ENCODE measurements at regions not wholly inside any gene's neighbourhood (a gene's known extent, or its start where the extent isn't known, plus 50 kb on each side); places are given as distances from the start of the nearest gene placed in this dataset.

GRCh38 chr2:128720080-128721022 is 401.7 kb upstream of the HS6ST1 start:
- no peak overlapping the region for H3K27ac ChIP-seq (ENCODE audit: low read depth, low read length)
- no peaks in the 10 kb centered on the region for H3K9me3 ChIP-seq (ENCODE audit: control insufficient read depth, insufficient read depth, low read depth, low read length)
- H3K9ac ChIP-seq (ENCODE audit: low read length), result no peak overlapping the region
- no peaks in the 10 kb centered on the region for H3K4me1 ChIP-seq (ENCODE audit: control insufficient read depth, insufficient read depth, low read length)
- no peak overlapping the region for H3K4me3 ChIP-seq (ENCODE audit: low read depth, low read length)
- H3K36me3 ChIP-seq (ENCODE audit: control insufficient read depth, insufficient read depth, low read length), result no peaks in the 10 kb centered on the region
- no peaks in the 10 kb centered on the region for H3K27me3 ChIP-seq (ENCODE audit: control insufficient read depth, insufficient read depth, low read length)

- Histone ChIP-seq H3K4me1 (ENCODE audit: control insufficient read depth, insufficient read depth, low read length) (no peaks in the 10 kb centered on the region), H3K9me3 (ENCODE audit: control insufficient read depth, insufficient read depth, low read depth, low read length) (no peaks in the 10 kb centered on the region), H3K36me3 (ENCODE audit: control insufficient read depth, insufficient read depth, low read length) (no peaks in the 10 kb centered on the region), H3K27ac (ENCODE audit: low read depth, low read length) (no peak overlapping the region), H3K9ac (ENCODE audit: low read length) (no peak overlapping the region), H3K4me3 (ENCODE audit: low read depth, low read length) (no peak overlapping the region), H3K27me3 (ENCODE audit: control insufficient read depth, insufficient read depth, low read length) (no peaks in the 10 kb centered on the region)
These were observed 402.4 kb upstream of the HS6ST1 start for GRCh38 chr2:128721096-128721495.

- Histone ChIP-seq H3K27ac (ENCODE audit: low read depth, low read length) (no peak overlapping the region), H3K4me1 (ENCODE audit: control insufficient read depth, insufficient read depth, low read length) (no peaks in the 10 kb centered on the region), H3K36me3 (ENCODE audit: control insufficient read depth, insufficient read depth, low read length) (no peaks in the 10 kb centered on the region), H3K9ac (ENCODE audit: low read length) (no peak overlapping the region), H3K27me3 (ENCODE audit: control insufficient read depth, insufficient read depth, low read length) (no peaks in the 10 kb centered on the region), H3K4me3 (ENCODE audit: low read depth, low read length) (no peak overlapping the region), H3K9me3 (ENCODE audit: control insufficient read depth, insufficient read depth, low read depth, low read length) (no peaks in the 10 kb centered on the region)
These were observed 403.8 kb upstream of the HS6ST1 start for GRCh38 chr2:128722489-128722888.

- no peak overlapping the region for H3K27ac ChIP-seq (ENCODE audit: low read depth, low read length)
- no peaks in the 10 kb centered on the region for H3K36me3 ChIP-seq (ENCODE audit: control insufficient read depth, insufficient read depth, low read length)
- no peak overlapping the region for H3K9ac ChIP-seq (ENCODE audit: low read length)
- no peaks in the 10 kb centered on the region for H3K4me1 ChIP-seq (ENCODE audit: control insufficient read depth, insufficient read depth, low read length)
- H3K4me3 ChIP-seq (ENCODE audit: low read depth, low read length), result no peak overlapping the region
- H3K27me3 ChIP-seq (ENCODE audit: control insufficient read depth, insufficient read depth, low read length), result no peaks in the 10 kb centered on the region
- H3K9me3 ChIP-seq (ENCODE audit: control insufficient read depth, insufficient read depth, low read depth, low read length), result peaks cover 3% of the 10 kb centered on the region; the same call in 1 of the 2 replicates
These were observed 405.9 kb upstream of the HS6ST1 start for GRCh38 chr2:128724547-128724946.

- Histone ChIP-seq H3K4me3 (ENCODE audit: low read depth, low read length) (no peak overlapping the region), H3K4me1 (ENCODE audit: control insufficient read depth, insufficient read depth, low read length) (no peaks in the 10 kb centered on the region), H3K9me3 (ENCODE audit: control insufficient read depth, insufficient read depth, low read depth, low read length) (peaks cover 3% of the 10 kb centered on the region; the same call in 1 of the 2 replicates), H3K36me3 (ENCODE audit: control insufficient read depth, insufficient read depth, low read length) (no peaks in the 10 kb centered on the region), H3K27me3 (ENCODE audit: control insufficient read depth, insufficient read depth, low read length) (no peaks in the 10 kb centered on the region), H3K27ac (ENCODE audit: low read depth, low read length) (no peak overlapping the region), H3K9ac (ENCODE audit: low read length) (no peak overlapping the region)
These were observed 406.3 kb upstream of the HS6ST1 start for GRCh38 chr2:128724972-128725371.

- Histone ChIP-seq H3K4me1 (ENCODE audit: control insufficient read depth, insufficient read depth, low read length) (no peaks in the 10 kb centered on the region), H3K9me3 (ENCODE audit: control insufficient read depth, insufficient read depth, low read depth, low read length) (peaks cover 3% of the 10 kb centered on the region; the same call in 1 of the 2 replicates), H3K27me3 (ENCODE audit: control insufficient read depth, insufficient read depth, low read length) (no peaks in the 10 kb centered on the region), H3K36me3 (ENCODE audit: control insufficient read depth, insufficient read depth, low read length) (no peaks in the 10 kb centered on the region), H3K4me3 (ENCODE audit: low read depth, low read length) (no peak overlapping the region), H3K27ac (ENCODE audit: low read depth, low read length) (no peak overlapping the region), H3K9ac (ENCODE audit: low read length) (no peak overlapping the region)
These were observed 407.6 kb upstream of the HS6ST1 start for GRCh38 chr2:128726236-128726635.

- Histone ChIP-seq H3K4me1 (ENCODE audit: control insufficient read depth, insufficient read depth, low read length) (no peaks in the 10 kb centered on the region), H3K27me3 (ENCODE audit: control insufficient read depth, insufficient read depth, low read length) (no peaks in the 10 kb centered on the region), H3K27ac (ENCODE audit: low read depth, low read length) (no peak overlapping the region), H3K9me3 (ENCODE audit: control insufficient read depth, insufficient read depth, low read depth, low read length) (peaks cover 3% of the 10 kb centered on the region; the same call in 1 of the 2 replicates), H3K36me3 (ENCODE audit: control insufficient read depth, insufficient read depth, low read length) (no peaks in the 10 kb centered on the region), H3K9ac (ENCODE audit: low read length) (no peak overlapping the region), H3K4me3 (ENCODE audit: low read depth, low read length) (no peak overlapping the region)
These were observed 408.2 kb upstream of the HS6ST1 start for GRCh38 chr2:128726911-128727310.

GRCh38 chr2:128727404-128727803 is 408.7 kb upstream of the HS6ST1 start:
- Histone ChIP-seq H3K4me3 (ENCODE audit: low read depth, low read length) (no peak overlapping the region), H3K36me3 (ENCODE audit: control insufficient read depth, insufficient read depth, low read length) (no peaks in the 10 kb centered on the region), H3K9ac (ENCODE audit: low read length) (no peak overlapping the region), H3K4me1 (ENCODE audit: control insufficient read depth, insufficient read depth, low read length) (no peaks in the 10 kb centered on the region), H3K27ac (ENCODE audit: low read depth, low read length) (no peak overlapping the region), H3K9me3 (ENCODE audit: control insufficient read depth, insufficient read depth, low read depth, low read length) (peaks cover 3% of the 10 kb centered on the region; the same call in 1 of the 2 replicates), H3K27me3 (ENCODE audit: control insufficient read depth, insufficient read depth, low read length) (no peaks in the 10 kb centered on the region)

- Histone ChIP-seq H3K9me3 (ENCODE audit: control insufficient read depth, insufficient read depth, low read depth, low read length) (peaks cover 3% of the 10 kb centered on the region; the same call in 1 of the 2 replicates), H3K4me1 (ENCODE audit: control insufficient read depth, insufficient read depth, low read length) (no peaks in the 10 kb centered on the region), H3K36me3 (ENCODE audit: control insufficient read depth, insufficient read depth, low read length) (no peaks in the 10 kb centered on the region), H3K27ac (ENCODE audit: low read depth, low read length) (no peak overlapping the region), H3K4me3 (ENCODE audit: low read depth, low read length) (no peak overlapping the region), H3K27me3 (ENCODE audit: control insufficient read depth, insufficient read depth, low read length) (no peaks in the 10 kb centered on the region), H3K9ac (ENCODE audit: low read length) (no peak overlapping the region)
These were observed 409.2 kb upstream of the HS6ST1 start for GRCh38 chr2:128727914-128728313.

- Histone ChIP-seq H3K9me3 (ENCODE audit: control insufficient read depth, insufficient read depth, low read depth, low read length) (peaks cover 3% of the 10 kb centered on the region; the same call in 1 of the 2 replicates), H3K4me3 (ENCODE audit: low read depth, low read length) (no peak overlapping the region), H3K9ac (ENCODE audit: low read length) (no peak overlapping the region), H3K4me1 (ENCODE audit: control insufficient read depth, insufficient read depth, low read length) (no peaks in the 10 kb centered on the region), H3K27me3 (ENCODE audit: control insufficient read depth, insufficient read depth, low read length) (no peaks in the 10 kb centered on the region), H3K36me3 (ENCODE audit: control insufficient read depth, insufficient read depth, low read length) (no peaks in the 10 kb centered on the region), H3K27ac (ENCODE audit: low read depth, low read length) (no peak overlapping the region)
These were observed 410.4 kb upstream of the HS6ST1 start for GRCh38 chr2:128729051-128729450.

GRCh38 chr2:128731994-128732650 is 413.5 kb upstream of the HS6ST1 start:
- Histone ChIP-seq H3K36me3 (ENCODE audit: control insufficient read depth, insufficient read depth, low read length) (no peaks in the 10 kb centered on the region), H3K4me3 (ENCODE audit: low read depth, low read length) (no peak overlapping the region), H3K9me3 (ENCODE audit: control insufficient read depth, insufficient read depth, low read depth, low read length) (peaks cover 3% of the 10 kb centered on the region; the same call in 1 of the 2 replicates), H3K27ac (ENCODE audit: low read depth, low read length) (no peak overlapping the region), H3K27me3 (ENCODE audit: control insufficient read depth, insufficient read depth, low read length) (peaks cover under 1% of the 10 kb centered on the region), H3K9ac (ENCODE audit: low read length) (no peak overlapping the region), H3K4me1 (ENCODE audit: control insufficient read depth, insufficient read depth, low read length) (0 out of 2 replicates have a peak, but pooled peaks cover 5% of the 10 kb centered on the region)
